Upper lobe of right lung (tissue), 1 donor: ENCODE measurements at regions not wholly inside any gene's neighbourhood (a gene's known extent, or its start where the extent isn't known, plus 50 kb on each side); places are given as distances from the start of the nearest gene placed in this dataset.

Experiments
- ATAC-seq: fragments of 200-7000 bp; cut with Tn5 transposase; one replicate; pipeline ENCODE4 v1.9.1; 2020; ENCODE audit warnings: mild to moderate bottlenecking, moderate library complexity
- DNase-seq: peaks from one replicate; pipeline ENCODE4 v3.0.0-alpha.2; 2020
- H3K27ac ChIP-seq: fragments of 200-600 bp; one replicate; pipeline ENCODE4 v1.8.0; 2022
- H3K27me3 ChIP-seq: fragments of 200-600 bp; one replicate; pipeline ENCODE4 v1.8.0; 2022; ENCODE audit warnings: mild to moderate bottlenecking
- H3K36me3 ChIP-seq: fragments of 200-600 bp; one replicate; pipeline ENCODE4 v1.8.0; 2022
- H3K4me1 ChIP-seq: fragments of 200-600 bp; one replicate; pipeline ENCODE4 v1.8.0; 2022
- H3K4me3 ChIP-seq: fragments of 200-600 bp; one replicate; pipeline ENCODE4 v1.8.0; 2022; ENCODE audit warnings: mild to moderate bottlenecking
- H3K9me3 ChIP-seq: fragments of 200-600 bp; one replicate; pipeline ENCODE4 v1.8.0; 2022
- intact Hi-C: fragments of 100-400 bp; cut with DNase I; formaldehyde crosslinking; loops from one replicate; pipeline ENCODE4 v1.11.0; 2022
- TF ChIP-seq, protein P1 (sequence below): fragments of 200-600 bp; IDR thresholded peaks from one replicate; pipeline ENCODE4 v1.8.0; 2022; ENCODE audit warnings: antibody characterized with exemption
- donor health status: DM: no; HTN: yes; CAD: no; lungs with severe emphysema.

DNA sequence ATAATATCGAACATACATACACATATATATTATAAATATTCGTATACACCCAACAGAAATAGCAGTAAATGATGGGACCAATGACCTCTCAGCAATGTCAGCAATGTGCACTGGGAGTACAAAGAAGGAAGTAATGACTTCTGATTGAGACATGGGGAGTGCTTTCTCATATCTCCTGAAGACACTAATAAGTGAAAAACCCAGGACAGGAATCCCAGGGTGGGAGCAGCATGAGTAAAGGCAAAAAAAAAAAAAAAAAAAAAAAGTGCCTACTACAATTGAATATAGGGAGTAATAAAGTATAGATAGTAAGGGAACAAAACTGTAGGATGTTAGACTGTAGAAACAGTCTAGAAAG, 491.3 kb downstream of the IRS1 start:
- DNase-seq (no peak), ATAC-seq (no peak)
- no peak overlapping the region for H3K27ac ChIP-seq
- H3K4me3 ChIP-seq: no peak overlapping the region
- no peaks in the 10 kb centered on the region for H3K27me3 ChIP-seq
- TF ChIP-seq, protein P1, sequence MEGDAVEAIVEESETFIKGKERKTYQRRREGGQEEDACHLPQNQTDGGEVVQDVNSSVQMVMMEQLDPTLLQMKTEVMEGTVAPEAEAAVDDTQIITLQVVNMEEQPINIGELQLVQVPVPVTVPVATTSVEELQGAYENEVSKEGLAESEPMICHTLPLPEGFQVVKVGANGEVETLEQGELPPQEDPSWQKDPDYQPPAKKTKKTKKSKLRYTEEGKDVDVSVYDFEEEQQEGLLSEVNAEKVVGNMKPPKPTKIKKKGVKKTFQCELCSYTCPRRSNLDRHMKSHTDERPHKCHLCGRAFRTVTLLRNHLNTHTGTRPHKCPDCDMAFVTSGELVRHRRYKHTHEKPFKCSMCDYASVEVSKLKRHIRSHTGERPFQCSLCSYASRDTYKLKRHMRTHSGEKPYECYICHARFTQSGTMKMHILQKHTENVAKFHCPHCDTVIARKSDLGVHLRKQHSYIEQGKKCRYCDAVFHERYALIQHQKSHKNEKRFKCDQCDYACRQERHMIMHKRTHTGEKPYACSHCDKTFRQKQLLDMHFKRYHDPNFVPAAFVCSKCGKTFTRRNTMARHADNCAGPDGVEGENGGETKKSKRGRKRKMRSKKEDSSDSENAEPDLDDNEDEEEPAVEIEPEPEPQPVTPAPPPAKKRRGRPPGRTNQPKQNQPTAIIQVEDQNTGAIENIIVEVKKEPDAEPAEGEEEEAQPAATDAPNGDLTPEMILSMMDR: no peak
- H3K4me1 ChIP-seq: no peaks in the 10 kb centered on the region
- H3K36me3 ChIP-seq: no peaks in the 10 kb centered on the region
- H3K9me3 ChIP-seq: no peaks in the 10 kb centered on the region
- intact Hi-C loops: no loop called here

DNA sequence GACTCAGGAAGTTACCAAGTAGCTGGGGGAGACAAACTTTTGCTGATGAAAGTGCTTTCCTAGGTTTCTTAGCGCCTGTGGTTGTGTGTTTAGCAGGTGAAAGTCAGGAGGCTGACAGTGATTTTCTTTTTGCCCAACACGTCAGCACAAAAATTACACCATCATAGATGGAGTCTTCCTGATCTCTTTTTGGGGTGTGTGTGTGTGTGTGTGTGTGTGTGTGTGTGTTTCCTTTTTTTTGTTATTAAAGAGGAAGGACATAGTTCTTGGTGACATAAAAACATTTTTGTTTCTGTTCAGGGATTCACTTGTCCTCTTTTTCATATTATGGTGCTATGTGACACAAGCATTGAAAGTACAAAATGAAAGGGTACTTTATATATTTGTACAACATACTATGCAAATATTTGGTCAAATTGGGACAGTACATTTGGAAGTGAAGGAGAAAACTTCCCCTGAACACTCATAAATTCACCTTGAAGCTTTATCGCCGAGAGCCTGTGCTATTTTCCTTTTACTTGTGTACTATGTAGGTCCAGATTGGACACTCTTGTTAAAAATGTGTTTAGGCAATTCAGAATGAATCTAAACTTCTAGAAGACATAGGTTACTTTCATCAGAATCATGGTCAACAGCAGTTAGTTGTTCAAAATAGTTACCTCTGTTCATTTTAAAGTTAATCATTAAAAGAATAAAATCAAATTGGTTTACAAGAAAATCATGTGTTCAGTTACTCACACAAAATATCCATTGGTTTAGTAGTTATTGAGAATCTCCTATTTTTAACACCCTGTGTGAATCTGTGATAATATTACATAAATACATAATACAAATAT, 491.9 kb downstream of the IRS1 start:
- no peaks in the 10 kb centered on the region for H3K27me3 ChIP-seq
- TF ChIP-seq, protein P1: no peak
- H3K4me1 ChIP-seq: no peaks in the 10 kb centered on the region
- DNase-seq: no peak
- intact Hi-C loops: no loop called here
- H3K4me3 ChIP-seq: no peak overlapping the region
- H3K27ac ChIP-seq: no peak overlapping the region
- no peaks in the 10 kb centered on the region for H3K9me3 ChIP-seq
- peak; percentile 26 for ATAC-seq
- no peaks in the 10 kb centered on the region for H3K36me3 ChIP-seq

DNA sequence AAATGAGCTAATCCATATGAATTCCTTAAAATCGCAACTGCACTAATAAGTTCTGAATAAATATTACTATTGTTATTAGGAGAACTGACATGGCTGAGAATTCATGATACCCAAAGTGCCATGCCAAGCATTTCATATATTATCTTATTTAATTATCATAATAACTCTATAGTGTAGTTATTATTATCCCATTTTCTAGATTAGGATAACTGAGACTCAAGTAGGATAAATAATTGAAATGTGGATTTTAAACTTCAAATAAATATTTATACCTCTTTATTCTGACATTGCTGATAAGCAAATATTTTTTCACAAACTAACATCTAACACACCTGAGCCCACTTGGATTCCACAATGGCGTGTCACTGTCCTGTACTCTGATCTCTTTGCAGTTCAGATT, 492.7 kb downstream of the IRS1 start:
- no peaks in the 10 kb centered on the region for H3K36me3 ChIP-seq
- intact Hi-C loops: no loop called here
- H3K4me3 ChIP-seq: no peak overlapping the region
- no peaks in the 10 kb centered on the region for H3K27me3 ChIP-seq
- no peak for ATAC-seq
- no peaks in the 10 kb centered on the region for H3K4me1 ChIP-seq
- no peak for DNase-seq
- no peak overlapping the region for H3K27ac ChIP-seq
- TF ChIP-seq, protein P1: no peak
- H3K9me3 ChIP-seq: no peaks in the 10 kb centered on the region

DNA sequence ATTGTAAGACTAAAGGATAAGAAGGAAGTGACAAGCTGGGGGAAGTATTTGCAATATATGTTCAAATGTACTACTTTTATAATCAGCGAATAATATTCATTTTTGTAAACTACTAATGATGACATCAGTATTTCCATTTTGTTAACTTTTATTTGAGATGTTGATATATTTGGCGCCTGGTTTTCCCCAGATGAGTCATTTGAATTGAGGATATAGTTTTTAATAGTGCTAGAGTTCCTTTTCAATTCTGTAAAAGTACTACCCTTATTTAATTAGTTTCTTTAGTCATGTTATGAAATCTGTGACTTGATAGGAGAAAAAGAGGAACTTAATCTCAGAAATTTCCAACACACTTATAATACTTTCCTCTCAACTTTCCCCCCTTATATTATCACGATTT, 495.3 kb downstream of the IRS1 start:
- no peaks in the 10 kb centered on the region for H3K9me3 ChIP-seq
- H3K4me1 ChIP-seq: no peaks in the 10 kb centered on the region
- H3K27me3 ChIP-seq: no peaks in the 10 kb centered on the region
- DNase-seq: no peak
- no peak for ATAC-seq
- H3K36me3 ChIP-seq: no peaks in the 10 kb centered on the region
- no peak overlapping the region for H3K27ac ChIP-seq
- intact Hi-C loops: no loop called here
- no peak overlapping the region for H3K4me3 ChIP-seq
- TF ChIP-seq, protein P1: no peak

DNA sequence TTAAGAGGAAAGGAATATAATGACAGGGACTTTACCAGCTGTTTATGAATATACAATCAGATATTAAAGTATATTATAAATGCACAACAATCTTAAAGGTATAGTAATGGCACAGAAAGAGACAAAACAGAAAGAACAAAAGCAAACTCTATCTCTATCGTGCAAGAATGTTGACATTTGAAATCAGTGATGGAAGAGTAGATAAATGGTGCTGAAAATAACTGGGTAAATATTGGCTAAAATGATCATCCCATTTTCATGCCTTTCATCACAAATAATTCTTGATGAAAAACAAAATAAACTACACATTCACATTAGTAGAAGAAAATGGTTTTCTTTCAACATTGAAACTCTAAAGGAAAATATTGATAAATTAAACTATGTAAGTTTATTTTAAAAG, 495.9 kb downstream of the IRS1 start:
- TF ChIP-seq, protein P1: no peak
- Histone ChIP-seq H3K9me3 (no peaks in the 10 kb centered on the region), H3K27me3 (no peaks in the 10 kb centered on the region), H3K36me3 (no peaks in the 10 kb centered on the region), H3K4me3 (no peak overlapping the region), H3K4me1 (no peaks in the 10 kb centered on the region), H3K27ac (no peak overlapping the region)
- DNase-seq: no peak
- no peak for ATAC-seq
- intact Hi-C loops: no loop called here
